ENCODE measurements at regions not wholly inside any gene's neighbourhood (a gene's known extent, or its start where the extent isn't known, plus 50 kb on each side); places are given as distances from the start of the nearest gene placed in this dataset.
"Not testable (repeated sequence)": the region's sequence is repeated elsewhere in the genome, so short reads cannot be mapped to it uniquely, and the experiment has no call there.

- Mint-ChIP-seq H3K4me1 (ENCODE audit: low read depth, unreplicated experiment) (peaks cover 8% of the 10 kb centered on the region), H3K27me3 (ENCODE audit: low read depth, unreplicated experiment) (no peaks in the 10 kb centered on the region), H3K27ac (ENCODE audit: unreplicated experiment) (peak overlapping the region; percentile 41), H3K4me3 (ENCODE audit: unreplicated experiment) (no peak overlapping the region), H3K36me3 (ENCODE audit: low read depth, unreplicated experiment) (no peaks in the 10 kb centered on the region), H3K9me3 (ENCODE audit: unreplicated experiment) (peaks cover 6% of the 10 kb centered on the region)
- peak overlapping the region; percentile 64 for H3K4me2 ChIP-seq (ENCODE audit: low read length)
- TF ChIP-seq CTCF (IDR thresholded peaks at IDR 0.05; ENCODE audit: insufficient read depth, low read depth, low read length) = no peak
- no peak for TF ChIP-seq EZH2 (IDR thresholded peaks at IDR 0.05; ENCODE audit: insufficient read depth, low read length)
- DNase-seq (ENCODE audit: low read depth) (peak; percentile 11), FAIRE-seq (no peak)
- no peak overlapping the region for H3K4me3 ChIP-seq (ENCODE audit: insufficient read depth, low read depth, low read length)
- no peaks in the 10 kb centered on the region for H3K27me3 ChIP-seq (ENCODE audit: insufficient read depth, low read length)
- no peaks in the 10 kb centered on the region for H3K9me3 ChIP-seq (ENCODE audit: insufficient read depth, low read depth, low read length)
- H3K4me1 ChIP-seq (ENCODE audit: insufficient read depth, low read length) = peaks cover 2% of the 10 kb centered on the region
- no peak overlapping the region for H3K27ac ChIP-seq (ENCODE audit: low read depth, low read length)
- H3K36me3 ChIP-seq (ENCODE audit: insufficient read depth, low read length) = no peaks in the 10 kb centered on the region
- no peaks in the 10 kb centered on the region for H3K79me2 ChIP-seq (ENCODE audit: insufficient read depth, low read length)
- H2AFZ ChIP-seq (ENCODE audit: low read depth, low read length) = peak overlapping the region; percentile 46
- no peak overlapping the region for H3K9ac ChIP-seq (ENCODE audit: low read length)
- H4K20me1 ChIP-seq (ENCODE audit: insufficient read depth, low read length) = no peaks in the 10 kb centered on the region
Measured at GRCh38 chr12:14216405-14217294, 148.8 kb upstream of the ATF7IP start.

- no peaks in the 10 kb centered on the region for H4K20me1 ChIP-seq (ENCODE audit: insufficient read depth, low read length)
Measured at GRCh38 chr12:14219156-14219555, 146.3 kb upstream of the ATF7IP start.

GRCh38 chr12:14219670-14220069, 145.8 kb upstream of the ATF7IP start:
- H3K4me3 ChIP-seq (ENCODE audit: insufficient read depth, low read depth, low read length); H3K4me1 ChIP-seq (ENCODE audit: insufficient read depth, low read length); H2AFZ ChIP-seq (ENCODE audit: low read depth, low read length); H3K9ac ChIP-seq (ENCODE audit: low read length); FAIRE-seq; H3K27ac ChIP-seq (ENCODE audit: low read depth, low read length); H3K27me3 ChIP-seq (ENCODE audit: insufficient read depth, low read length); H3K4me3 Mint-ChIP-seq (ENCODE audit: unreplicated experiment); H3K4me1 Mint-ChIP-seq (ENCODE audit: low read depth, unreplicated experiment); H3K79me2 ChIP-seq (ENCODE audit: insufficient read depth, low read length); H4K20me1 ChIP-seq (ENCODE audit: insufficient read depth, low read length); H3K27me3 Mint-ChIP-seq (ENCODE audit: low read depth, unreplicated experiment); H3K9me3 Mint-ChIP-seq (ENCODE audit: unreplicated experiment); H3K36me3 Mint-ChIP-seq (ENCODE audit: low read depth, unreplicated experiment); DNase-seq (ENCODE audit: low read depth); H3K36me3 ChIP-seq (ENCODE audit: insufficient read depth, low read length); H3K4me2 ChIP-seq (ENCODE audit: low read length); H3K27ac Mint-ChIP-seq (ENCODE audit: unreplicated experiment); H3K9me3 ChIP-seq (ENCODE audit: insufficient read depth, low read depth, low read length): not testable (repeated sequence)

More at GRCh38 chr12:14219156-14219555, 146.3 kb upstream of the ATF7IP start:
- Histone ChIP-seq H3K27ac (ENCODE audit: low read depth, low read length) (no peak overlapping the region), H3K36me3 (ENCODE audit: insufficient read depth, low read length) (no peaks in the 10 kb centered on the region), H2AFZ (ENCODE audit: low read depth, low read length) (no peak overlapping the region), H3K27me3 (ENCODE audit: insufficient read depth, low read length) (no peaks in the 10 kb centered on the region), H3K4me2 (ENCODE audit: low read length) (no peak overlapping the region), H3K79me2 (ENCODE audit: insufficient read depth, low read length) (no peaks in the 10 kb centered on the region), H3K9me3 (ENCODE audit: insufficient read depth, low read depth, low read length) (no peaks in the 10 kb centered on the region), H3K4me1 (ENCODE audit: insufficient read depth, low read length) (no peaks in the 10 kb centered on the region), H3K9ac (ENCODE audit: low read length) (no peak overlapping the region), H3K4me3 (ENCODE audit: insufficient read depth, low read depth, low read length) (no peak overlapping the region)
- Mint-ChIP-seq H3K4me3 (ENCODE audit: unreplicated experiment) (no peak overlapping the region), H3K4me1 (ENCODE audit: low read depth, unreplicated experiment) (no peaks in the 10 kb centered on the region), H3K36me3 (ENCODE audit: low read depth, unreplicated experiment) (no peaks in the 10 kb centered on the region), H3K27me3 (ENCODE audit: low read depth, unreplicated experiment) (no peaks in the 10 kb centered on the region), H3K27ac (ENCODE audit: unreplicated experiment) (no peak overlapping the region), H3K9me3 (ENCODE audit: unreplicated experiment) (peaks cover 6% of the 10 kb centered on the region)
- FAIRE-seq = no peak
- DNase-seq (ENCODE audit: low read depth) = no peak
- TF ChIP-seq CTCF (IDR thresholded peaks at IDR 0.05; ENCODE audit: insufficient read depth, low read depth, low read length) (no peak), EZH2 (IDR thresholded peaks at IDR 0.05; ENCODE audit: insufficient read depth, low read length) (no peak)
